ENCODE measurements at regions not wholly inside any gene's neighbourhood (a gene's known extent, or its start where the extent isn't known, plus 50 kb on each side); places are given as distances from the start of the nearest gene placed in this dataset.

DNA sequence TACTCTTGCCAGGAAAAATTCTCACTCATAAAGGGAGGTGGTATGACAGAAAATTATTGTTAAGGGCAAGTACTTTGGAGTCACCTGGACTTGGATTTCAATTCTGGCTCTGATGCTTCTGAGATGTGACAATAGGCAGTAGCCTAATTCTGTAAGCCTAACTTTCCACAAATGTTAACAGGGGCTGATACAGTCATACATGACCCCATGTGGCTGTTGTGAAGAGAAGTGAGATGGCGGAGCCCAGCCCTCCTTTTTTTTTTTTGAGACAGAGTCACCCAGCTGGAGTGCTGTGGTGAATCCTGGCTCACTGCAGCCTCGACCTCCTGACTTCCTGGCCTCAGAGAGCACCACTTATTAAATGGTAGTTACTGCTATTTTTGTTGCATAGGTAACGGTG lies 54.4 kb upstream of the IRF2 start:
- DNase-seq (ENCODE audit: low read depth in 2 of 2), result no peak

DNA sequence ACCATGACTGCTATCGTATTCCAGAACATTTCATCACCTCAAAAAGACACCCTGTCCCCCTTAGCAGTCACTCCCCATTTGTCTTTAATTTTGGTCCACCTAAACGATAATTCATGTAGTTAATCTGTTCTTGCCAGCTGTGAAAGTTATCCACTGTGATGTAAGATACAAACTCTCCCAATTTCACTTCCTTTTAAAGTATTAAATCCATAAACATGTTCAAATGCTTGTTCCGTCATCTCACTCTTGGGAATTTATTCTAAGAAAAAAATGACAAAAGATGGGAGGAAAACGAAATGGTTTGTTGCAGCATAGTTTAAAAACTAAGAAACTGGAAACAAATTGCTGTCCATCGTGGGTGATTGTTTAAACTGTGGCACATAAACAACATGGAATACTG lies 53.7 kb upstream of the IRF2 start:
- no peak for DNase-seq (ENCODE audit: low read depth in 2 of 2)

DNA sequence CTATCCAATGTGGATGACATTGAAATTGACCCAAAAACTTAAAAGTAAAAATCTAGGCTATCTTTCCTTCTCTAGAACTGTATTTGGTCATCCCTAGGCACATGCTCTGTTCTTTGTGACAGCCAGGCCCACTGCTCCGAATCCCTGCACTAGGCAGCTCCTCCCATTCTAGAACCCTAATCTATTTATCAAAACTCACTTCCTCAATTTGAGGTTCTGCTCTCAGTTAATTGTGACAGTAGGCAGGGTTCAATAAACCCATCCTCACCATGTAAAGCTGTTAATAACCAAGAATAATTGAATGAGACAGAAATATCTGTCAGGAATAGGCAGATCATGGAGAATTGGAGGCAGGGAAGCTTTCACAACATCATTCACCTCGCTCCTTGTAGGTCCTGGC lies 51.9 kb upstream of the IRF2 start:
- DNase-seq (ENCODE audit: low read depth in 2 of 2), result no peak
